CD8-positive, alpha-beta memory T cell (primary cell): ENCODE measurements at regions not wholly inside any gene's neighbourhood (a gene's known extent, or its start where the extent isn't known, plus 50 kb on each side); places are given as distances from the start of the nearest gene placed in this dataset.
A peak's percentile ranks its signal among the peaks of the same experiment; 100 is the strongest.

Source experiments
- CTCF ChIA-PET: fragments of 350-600 bp; sonication (Branson Sonifier 250); formaldehyde crosslinking; loops from one replicate; lab custom pipeline; 2021; ENCODE audit warnings: antibody characterized with exemption; lab: Charles Lee
- POLR2A ChIA-PET: fragments of 350-600 bp; sonication (Branson Sonifier 250); formaldehyde crosslinking; loops from one replicate; lab custom pipeline; 2021; ENCODE audit warnings: antibody characterized with exemption; lab: Charles Lee
- DNase-seq, 5 donors: peaks; one replicate each; pipeline versions ENCODE4 v3.0.0 to v3.0.0-alpha.2; 2020 to 2022; ENCODE audit warnings: mixed read lengths in 1 of 5
- H3K27ac ChIP-seq: one replicate; pipeline ENCODE4 v1.7.0; 2013; ENCODE audit warnings: low read depth, mild to moderate bottlenecking, low read length, moderate library complexity
- H3K27me3 ChIP-seq: 2 replicates; pipeline ENCODE4 v1.7.0; 2013; ENCODE audit warnings: low read length, mild to moderate bottlenecking; ENCODE audit not compliant: insufficient read depth, poor library complexity, severe bottlenecking
- H3K36me3 ChIP-seq: 2 replicates; pipeline ENCODE4 v1.7.0; 2013; ENCODE audit warnings: mild to moderate bottlenecking, low read length, moderate library complexity; ENCODE audit not compliant: insufficient read depth
- H3K4me1 ChIP-seq: 2 replicates; pipeline ENCODE4 v1.7.0; 2013; ENCODE audit warnings: mild to moderate bottlenecking, low read length, moderate library complexity; ENCODE audit not compliant: insufficient read depth
- H3K4me3 ChIP-seq: 2 replicates; pipeline ENCODE4 v1.7.0; 2013; ENCODE audit warnings: mild to moderate bottlenecking, low read length
- H3K9me3 ChIP-seq: 2 replicates; pipeline ENCODE4 v1.7.0; 2013; ENCODE audit warnings: mild to moderate bottlenecking, low read length
- H3K27ac Mint-ChIP-seq, 8 donors: one replicate each; pipeline ENCODE4 v1.8.0; 2020 to 2021; ENCODE audit warnings: mixed read lengths in 8 of 8, mild to moderate bottlenecking in 6 of 8, inconsistent platforms in 3 of 8, moderate library complexity in 3 of 8
- H3K27me3 Mint-ChIP-seq, 2 donors: one replicate each; pipeline ENCODE4 v1.8.0; 2020 to 2021; ENCODE audit warnings: mixed read lengths in 2 of 2, mild to moderate bottlenecking in 1 of 2, moderate library complexity in 1 of 2
- H3K36me3 Mint-ChIP-seq, 3 donors: one replicate each; pipeline ENCODE4 v1.8.0; 2020 to 2021; ENCODE audit warnings: mixed read lengths in 3 of 3, inconsistent platforms in 1 of 3, mild to moderate bottlenecking in 1 of 3
- H3K4me1 Mint-ChIP-seq, 3 donors: one replicate each; pipeline ENCODE4 v1.8.0; 2020 to 2021; ENCODE audit warnings: mixed read lengths in 3 of 3, inconsistent platforms in 1 of 3, mild to moderate bottlenecking in 1 of 3
- H3K4me3 Mint-ChIP-seq, 7 donors: one replicate each; pipeline ENCODE4 v1.8.0; 2020 to 2021; ENCODE audit warnings: mixed read lengths in 7 of 7, mild to moderate bottlenecking in 6 of 7, moderate library complexity in 4 of 7, inconsistent platforms in 2 of 7
- H3K9me3 Mint-ChIP-seq, 5 donors: one replicate each; pipeline ENCODE4 v1.8.0; 2020 to 2022; ENCODE audit warnings: mixed read lengths in 5 of 5, mild to moderate bottlenecking in 3 of 5, moderate library complexity in 2 of 5, inconsistent platforms in 1 of 5

DNA sequence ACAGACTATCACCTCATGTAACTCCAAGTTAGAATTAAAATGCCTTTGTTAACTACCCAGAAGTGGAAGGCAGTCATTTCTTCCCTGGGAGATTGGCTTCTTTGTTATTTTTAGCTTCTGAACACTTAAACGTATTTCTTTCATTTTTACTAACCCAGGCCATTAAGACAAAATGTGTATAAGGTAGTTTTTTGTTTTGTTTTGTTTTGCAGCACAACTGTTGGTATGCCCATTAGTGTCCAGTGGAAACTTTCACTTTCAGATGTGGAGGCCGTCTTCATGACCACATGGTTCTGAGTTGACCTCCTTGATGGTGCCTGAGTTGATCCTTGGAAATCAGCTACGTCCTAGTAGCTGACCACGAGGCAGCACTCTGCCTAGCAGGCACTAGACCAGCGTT, 264.6 kb upstream of the ZNF608 start:
- Histone ChIP-seq H3K9me3 (no peaks in the 10 kb centered on the region), H3K36me3 (no peaks in the 10 kb centered on the region), H3K27ac (no peak overlapping the region), H3K27me3 (no peaks in the 10 kb centered on the region), H3K4me3 (no peak overlapping the region), H3K4me1 (no peaks in the 10 kb centered on the region)
- Mint-ChIP-seq H3K4me1 (peaks cover 0 to 2% (median 0%) of the 10 kb centered on the region in 3 donors), H3K4me3 (no peak overlapping the region), H3K27me3 (no peaks in the 10 kb centered on the region), H3K9me3 (peaks cover 0 to 5% (median 2%) of the 10 kb centered on the region in 5 donors), H3K36me3 (no peaks in the 10 kb centered on the region), H3K27ac (no peak overlapping the region)
- DNase-seq = no peak
- POLR2A ChIA-PET = no interaction called here
- CTCF ChIA-PET = no interaction called here

DNA sequence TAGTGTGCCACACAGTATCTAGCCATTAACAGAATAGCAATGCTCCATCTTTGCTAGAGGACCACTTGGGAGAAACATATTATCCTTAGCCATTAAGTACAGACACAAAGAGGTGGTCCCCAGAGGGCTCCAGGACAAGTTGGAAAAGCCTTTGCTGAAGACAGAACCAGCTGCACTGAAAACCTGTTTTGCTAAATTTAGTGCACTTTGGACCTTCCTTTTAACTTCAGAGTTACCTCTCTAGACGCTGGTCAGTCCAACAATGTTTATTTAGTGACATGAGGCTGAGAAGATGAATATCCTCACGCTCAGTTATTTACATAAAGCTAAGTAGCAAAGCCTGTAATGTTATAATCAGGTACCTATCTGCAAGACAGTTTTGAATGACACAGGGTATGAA, 265.0 kb upstream of the ZNF608 start:
- no peaks in the 10 kb centered on the region for H3K27me3 ChIP-seq
- peaks cover 0 to under 1% (median 0%) of the 10 kb centered on the region in 3 donors for H3K4me1 Mint-ChIP-seq
- no peak overlapping the region for H3K27ac ChIP-seq
- no peaks in the 10 kb centered on the region for H3K36me3 ChIP-seq
- DNase-seq = no peak
- no peak overlapping the region for H3K4me3 Mint-ChIP-seq
- POLR2A ChIA-PET = no interaction called here
- no peak overlapping the region for H3K27ac Mint-ChIP-seq
- no peaks in the 10 kb centered on the region for H3K4me1 ChIP-seq
- H3K36me3 Mint-ChIP-seq = no peaks in the 10 kb centered on the region
- H3K9me3 ChIP-seq = no peaks in the 10 kb centered on the region
- no peaks in the 10 kb centered on the region for H3K27me3 Mint-ChIP-seq
- H3K9me3 Mint-ChIP-seq = peaks cover 2 to 5% (median 2%) of the 10 kb centered on the region in 5 donors
- CTCF ChIA-PET = no interaction called here
- H3K4me3 ChIP-seq = no peak overlapping the region

DNA sequence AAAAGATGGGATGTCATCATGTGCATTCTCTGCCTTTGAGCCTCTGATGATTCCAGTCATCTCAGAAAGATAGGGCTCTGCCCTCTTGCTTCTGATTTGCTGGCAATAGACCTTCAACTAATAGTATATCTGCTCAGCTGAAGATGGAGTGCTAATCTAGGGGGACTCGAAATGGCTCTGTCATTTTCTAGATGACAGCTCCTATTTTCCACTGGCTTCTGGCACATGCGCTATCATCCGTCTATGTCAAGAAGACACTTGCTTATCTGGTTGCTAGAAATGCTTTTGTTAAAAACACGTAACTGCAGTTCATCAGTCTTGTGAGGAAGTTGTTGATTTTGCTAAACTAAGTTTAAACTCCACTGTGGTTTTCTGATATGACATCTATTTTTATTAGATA, 265.5 kb upstream of the ZNF608 start:
- ChIA-PET POLR2A (no interaction called here), CTCF (no interaction called here)
- Histone ChIP-seq H3K4me1 (no peaks in the 10 kb centered on the region), H3K27me3 (no peaks in the 10 kb centered on the region), H3K4me3 (no peak overlapping the region), H3K9me3 (no peaks in the 10 kb centered on the region), H3K27ac (no peak overlapping the region), H3K36me3 (no peaks in the 10 kb centered on the region)
- Mint-ChIP-seq H3K9me3 (peaks cover 2 to 5% (median 2%) of the 10 kb centered on the region in 5 donors), H3K4me3 (no peak overlapping the region), H3K27me3 (no peaks in the 10 kb centered on the region), H3K4me1 (no peaks in the 10 kb centered on the region), H3K27ac (no peak overlapping the region), H3K36me3 (no peaks in the 10 kb centered on the region)
- DNase-seq = no peak

DNA sequence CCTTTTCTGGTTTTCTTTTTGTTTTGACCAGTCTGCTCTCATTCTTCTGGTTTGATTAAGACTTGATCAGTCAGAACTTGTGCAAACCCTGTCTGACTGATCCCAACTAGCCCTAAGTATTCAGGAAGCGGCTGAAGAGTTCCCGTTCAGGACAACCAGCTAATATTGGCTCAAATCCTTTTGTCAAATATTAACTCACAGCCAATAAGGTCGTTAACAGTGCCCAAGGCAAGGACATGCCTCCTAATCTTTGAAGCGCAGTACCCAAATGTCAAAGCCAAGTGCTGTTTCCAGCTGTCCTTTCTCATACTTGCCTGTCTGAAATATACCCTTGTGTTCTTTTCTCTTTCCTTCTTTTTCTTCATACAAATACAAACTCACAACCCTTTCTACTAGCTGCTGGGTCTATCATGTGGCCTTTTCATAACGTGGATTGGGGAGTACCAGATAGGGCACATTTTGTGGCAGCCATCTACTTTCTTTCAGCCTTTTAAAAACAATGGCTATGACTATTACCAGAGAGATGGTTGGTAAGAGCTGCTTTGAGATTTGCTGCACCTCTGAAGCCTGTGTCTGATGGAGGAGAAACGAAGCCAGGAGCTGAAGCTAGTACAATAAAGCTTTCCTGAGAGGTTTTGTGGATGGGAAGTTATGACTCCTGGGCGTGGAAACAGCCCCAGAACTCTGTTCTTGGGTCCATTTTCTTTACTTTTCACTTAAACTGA, 266.4 kb upstream of the ZNF608 start:
- H3K36me3 ChIP-seq = no peaks in the 10 kb centered on the region
- H3K27ac ChIP-seq = no peak overlapping the region
- POLR2A ChIA-PET = no interaction called here
- H3K27me3 Mint-ChIP-seq = no peaks in the 10 kb centered on the region
- no peak for DNase-seq
- CTCF ChIA-PET = no interaction called here
- H3K4me1 Mint-ChIP-seq = no peaks in the 10 kb centered on the region
- no peak overlapping the region for H3K4me3 ChIP-seq
- no peak overlapping the region for H3K4me3 Mint-ChIP-seq
- no peaks in the 10 kb centered on the region for H3K27me3 ChIP-seq
- no peaks in the 10 kb centered on the region for H3K36me3 Mint-ChIP-seq
- no peaks in the 10 kb centered on the region for H3K9me3 ChIP-seq
- H3K4me1 ChIP-seq = no peaks in the 10 kb centered on the region
- H3K27ac Mint-ChIP-seq = peak overlapping the region in 1 of 8 donors; percentile 14
- H3K9me3 Mint-ChIP-seq = peaks cover 2 to 8% (median 2%) of the 10 kb centered on the region in 5 donors

DNA sequence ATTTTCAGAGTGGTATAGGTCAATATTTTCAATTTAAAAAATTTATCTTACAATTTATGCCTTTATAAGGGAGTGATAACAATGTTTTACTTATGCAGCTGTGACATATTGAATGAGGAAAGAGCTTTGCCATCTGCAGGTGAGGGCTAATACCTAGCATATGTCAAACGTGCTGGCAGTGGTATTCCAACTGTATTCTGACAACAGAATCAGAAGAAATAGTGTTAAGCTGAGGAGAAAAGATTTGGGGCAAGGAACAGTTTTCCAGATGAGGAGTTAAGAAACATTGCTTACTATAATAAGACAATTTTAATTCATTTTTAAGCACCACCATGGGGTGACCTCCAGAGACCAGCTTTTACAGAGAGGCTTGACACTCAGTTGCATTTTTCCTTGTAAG, 267.8 kb upstream of the ZNF608 start:
- no peak overlapping the region for H3K4me3 Mint-ChIP-seq
- Histone ChIP-seq H3K27ac (no peak overlapping the region), H3K9me3 (no peaks in the 10 kb centered on the region), H3K4me3 (no peak overlapping the region), H3K4me1 (no peaks in the 10 kb centered on the region), H3K27me3 (no peaks in the 10 kb centered on the region), H3K36me3 (no peaks in the 10 kb centered on the region)
- peaks cover 0 to 9% (median 2%) of the 10 kb centered on the region in 5 donors for H3K9me3 Mint-ChIP-seq
- CTCF ChIA-PET = no interaction called here
- H3K27me3 Mint-ChIP-seq = no peaks in the 10 kb centered on the region
- POLR2A ChIA-PET = no interaction called here
- H3K4me1 Mint-ChIP-seq = no peaks in the 10 kb centered on the region
- H3K27ac Mint-ChIP-seq = no peak overlapping the region
- no peaks in the 10 kb centered on the region for H3K36me3 Mint-ChIP-seq
- DNase-seq = no peak

DNA sequence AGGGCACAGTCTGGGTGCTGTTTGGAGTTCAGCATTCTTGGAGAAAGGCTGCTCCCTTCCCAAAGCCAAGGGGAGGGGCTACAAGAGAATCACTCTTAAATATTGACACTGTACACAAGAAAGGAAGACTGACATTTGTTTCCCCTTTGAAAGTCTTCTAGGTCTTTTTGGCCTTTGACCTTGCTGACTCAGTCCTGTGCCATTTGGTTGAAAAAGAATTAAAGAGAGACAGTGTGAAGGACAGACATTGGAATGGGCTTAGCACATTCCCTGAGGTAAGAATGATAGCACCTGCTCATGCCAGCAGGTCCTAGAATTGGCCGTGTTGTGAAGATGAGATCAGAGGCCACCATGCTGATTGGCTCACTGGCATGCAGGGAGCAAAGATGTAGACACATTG, 271.4 kb upstream of the ZNF608 start:
- Mint-ChIP-seq H3K36me3 (no peaks in the 10 kb centered on the region), H3K4me3 (no peak overlapping the region), H3K27ac (no peak overlapping the region), H3K27me3 (no peaks in the 10 kb centered on the region), H3K4me1 (no peaks in the 10 kb centered on the region), H3K9me3 (peaks cover 0 to 9% (median 2%) of the 10 kb centered on the region in 5 donors)
- no peak for DNase-seq
- H3K27me3 ChIP-seq = no peaks in the 10 kb centered on the region
- H3K4me3 ChIP-seq = no peak overlapping the region
- H3K9me3 ChIP-seq = no peaks in the 10 kb centered on the region
- no peaks in the 10 kb centered on the region for H3K4me1 ChIP-seq
- H3K36me3 ChIP-seq = no peaks in the 10 kb centered on the region
- CTCF ChIA-PET = no interaction called here
- H3K27ac ChIP-seq = no peak overlapping the region
- POLR2A ChIA-PET = no interaction called here

DNA sequence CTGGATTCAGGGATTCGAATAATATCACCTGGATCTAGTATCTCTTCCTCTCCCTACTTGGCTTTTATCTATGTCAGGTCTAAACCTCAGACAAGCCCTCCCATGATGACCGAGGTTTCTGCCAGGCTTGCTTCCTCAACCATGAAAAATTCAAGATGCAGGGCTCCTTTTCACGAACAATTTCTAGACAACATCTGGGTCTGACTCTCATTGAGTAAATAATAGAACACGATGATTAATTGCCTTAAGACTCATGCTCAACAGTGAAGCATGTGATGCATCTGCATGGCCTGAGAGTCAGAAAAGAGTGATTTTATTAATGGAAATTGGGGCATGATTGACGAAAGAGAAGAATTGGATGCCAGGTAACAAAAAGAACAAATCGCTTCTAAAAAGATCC, 277.2 kb upstream of the ZNF608 start:
- H3K36me3 Mint-ChIP-seq = no peaks in the 10 kb centered on the region
- H3K9me3 Mint-ChIP-seq = peaks cover 0 to 9% (median 0%) of the 10 kb centered on the region in 5 donors
- CTCF ChIA-PET = no interaction called here
- H3K4me3 ChIP-seq = no peak overlapping the region
- H3K9me3 ChIP-seq = no peaks in the 10 kb centered on the region
- POLR2A ChIA-PET = no interaction called here
- no peak for DNase-seq
- no peak overlapping the region for H3K4me3 Mint-ChIP-seq
- H3K27me3 ChIP-seq = no peaks in the 10 kb centered on the region
- H3K27ac ChIP-seq = no peak overlapping the region
- no peaks in the 10 kb centered on the region for H3K36me3 ChIP-seq
- H3K27me3 Mint-ChIP-seq = no peaks in the 10 kb centered on the region
- no peak overlapping the region for H3K27ac Mint-ChIP-seq
- H3K4me1 Mint-ChIP-seq = no peaks in the 10 kb centered on the region
- H3K4me1 ChIP-seq = no peaks in the 10 kb centered on the region

DNA sequence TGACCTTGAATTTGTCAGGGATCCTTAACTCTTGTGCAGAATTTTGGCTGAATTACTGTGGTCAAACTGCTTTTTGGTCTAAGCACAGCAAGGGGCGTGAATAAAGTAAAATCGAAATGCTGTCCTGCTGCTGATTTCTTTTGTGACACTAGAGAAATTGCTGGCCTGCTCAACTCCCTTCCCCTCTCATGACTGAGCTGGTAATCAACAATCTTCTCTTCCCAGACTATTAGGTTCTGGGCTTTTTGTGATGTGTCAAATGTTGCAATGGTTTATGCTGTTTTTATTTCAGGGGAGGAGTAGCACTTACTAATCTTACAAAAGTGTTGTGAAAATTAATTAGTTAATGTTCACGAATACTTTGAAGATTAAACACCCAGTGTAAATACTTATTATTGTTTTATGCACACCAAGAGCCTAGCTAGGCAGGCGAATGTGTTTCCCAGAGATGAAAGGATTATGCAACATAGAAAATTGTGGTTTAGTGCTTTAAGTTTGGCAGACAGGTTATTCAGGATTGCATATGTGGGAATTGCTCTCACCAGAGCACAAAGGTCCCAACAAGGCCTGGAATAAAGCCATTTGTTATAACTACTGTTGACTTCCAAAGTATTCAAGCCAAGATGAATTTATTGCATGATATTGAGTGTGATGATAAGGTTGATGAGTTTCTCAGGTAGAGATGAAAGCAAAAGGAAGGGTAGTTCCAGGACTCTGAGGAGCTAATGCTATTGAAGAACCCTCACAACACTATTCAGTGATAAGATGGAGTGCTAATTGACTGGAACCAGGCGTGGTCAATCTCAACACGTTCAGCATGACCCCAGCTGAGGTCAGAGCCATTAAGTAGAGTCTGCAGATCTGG, 280.7 kb upstream of the ZNF608 start:
- Histone ChIP-seq H3K36me3 (no peaks in the 10 kb centered on the region), H3K27ac (no peak overlapping the region), H3K4me1 (no peaks in the 10 kb centered on the region), H3K27me3 (no peaks in the 10 kb centered on the region), H3K4me3 (no peak overlapping the region), H3K9me3 (no peaks in the 10 kb centered on the region)
- no peak overlapping the region for H3K4me3 Mint-ChIP-seq
- H3K9me3 Mint-ChIP-seq = peaks cover 0 to 17% (median 2%) of the 10 kb centered on the region in 5 donors
- ChIA-PET CTCF (no interaction called here), POLR2A (no interaction called here)
- no peak for DNase-seq
- H3K4me1 Mint-ChIP-seq = no peaks in the 10 kb centered on the region
- H3K27me3 Mint-ChIP-seq = no peaks in the 10 kb centered on the region
- H3K36me3 Mint-ChIP-seq = no peaks in the 10 kb centered on the region
- no peak overlapping the region for H3K27ac Mint-ChIP-seq
